Smooth muscle cell (in vitro differentiated cells): ENCODE measurements at regions not wholly inside any gene's neighbourhood (a gene's known extent, or its start where the extent isn't known, plus 50 kb on each side); places are given as distances from the start of the nearest gene placed in this dataset.

Source experiments
- DNase-seq: peaks from one replicate; lab custom pipeline; 2025; ENCODE audit not compliant: unreplicated experiment; lab: John Stamatoyannopoulos, UW
- H2AFZ ChIP-seq: fragments of 200-600 bp; sonication (generic); 2 replicates; pipeline ENCODE4 v1.6.0; 2016; ENCODE audit warnings: antibody characterized with exemption, low read depth, mild to moderate bottlenecking
- H3F3A ChIP-seq: fragments of 200-600 bp; sonication (generic); 2 replicates; pipeline ENCODE4 v1.6.0; 2017; ENCODE audit warnings: antibody characterized with exemption, low read depth
- H3K27ac ChIP-seq: fragments of 200-600 bp; sonication (generic); 2 replicates; pipeline ENCODE4 v1.5.1; 2016; ENCODE audit warnings: low read depth, mild to moderate bottlenecking
- H3K27me3 ChIP-seq: fragments of 200-600 bp; sonication (generic); 2 replicates; pipeline ENCODE4 v1.6.1; 2016; ENCODE audit warnings: low read depth, mild to moderate bottlenecking
- H3K36me3 ChIP-seq: fragments of 200-600 bp; sonication (generic); 2 replicates; pipeline ENCODE4 v1.5.1; 2016; ENCODE audit warnings: low read depth
- H3K4me1 ChIP-seq: fragments of 200-600 bp; sonication (generic); 2 replicates; pipeline ENCODE4 v1.5.1; 2016; ENCODE audit warnings: low read depth
- H3K4me2 ChIP-seq: fragments of 200-600 bp; sonication (generic); 2 replicates; pipeline ENCODE4 v1.6.0; 2016; ENCODE audit warnings: mild to moderate bottlenecking
- H3K4me3 ChIP-seq: fragments of 200-600 bp; sonication (generic); 2 replicates; pipeline ENCODE4 v1.5.1; 2016; ENCODE audit warnings: mild to moderate bottlenecking
- H3K79me2 ChIP-seq: fragments of 200-600 bp; sonication (generic); 2 replicates; pipeline ENCODE4 v1.6.0; 2016; ENCODE audit warnings: low read depth, mild to moderate bottlenecking
- H3K9ac ChIP-seq: fragments of 200-600 bp; sonication (generic); 2 replicates; pipeline ENCODE4 v1.6.0; 2016; ENCODE audit warnings: low read depth
- H3K9me3 ChIP-seq: fragments of 200-600 bp; sonication (generic); replicated peaks from 2 replicates; pipeline ENCODE4 v1.5.1; 2016; ENCODE audit warnings: low read depth
- H4K20me1 ChIP-seq: fragments of 200-600 bp; sonication (generic); 2 replicates; pipeline ENCODE4 v1.6.0; 2016; ENCODE audit warnings: low read depth
- WGBS: methylation state at CpG from one replicate; pipeline ENCODE4 v1.1.7; 2016; ENCODE audit warnings: low lambda C conversion rate; 5-methylcytosine and 5-hydroxymethylcytosine counted together
- TF ChIP-seq, protein P1 (sequence below): fragments of 200-600 bp; sonication (generic); IDR thresholded peaks from 2 replicates; pipeline ENCODE4 v1.5.1; 2017; ENCODE audit warnings: borderline replicate concordance, mild to moderate bottlenecking, antibody characterized with exemption; ENCODE audit not compliant: insufficient read depth, poor library complexity, severe bottlenecking

DNA sequence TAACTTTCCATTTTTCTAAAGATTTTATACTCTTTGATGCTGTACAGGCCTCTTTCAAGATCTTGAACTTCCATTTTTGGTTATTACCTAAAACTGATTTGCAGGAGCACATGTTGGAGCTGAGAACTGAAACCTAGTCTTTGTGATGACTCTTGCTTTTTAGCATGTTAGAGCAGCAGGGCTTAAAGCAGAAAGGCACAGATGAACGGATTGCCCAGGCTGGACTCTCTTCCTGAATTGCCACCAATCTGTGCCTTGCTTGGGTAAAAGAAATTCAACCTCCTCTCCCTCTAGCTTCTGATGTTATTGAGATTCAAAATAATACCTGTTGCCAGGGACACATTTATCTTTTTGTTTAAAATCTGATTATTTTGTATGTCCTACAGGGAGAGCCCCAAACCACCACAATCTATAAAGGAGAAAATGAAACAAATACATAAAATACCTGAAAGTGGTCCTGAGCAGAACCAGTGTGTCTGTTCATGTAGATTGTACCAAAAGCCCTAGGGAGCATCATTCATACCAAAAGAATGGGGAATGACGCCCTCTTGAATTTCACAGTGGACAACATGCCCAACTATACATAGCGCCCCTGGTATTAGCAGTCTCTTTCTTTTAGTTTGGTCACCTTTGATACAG lies 277.0 kb upstream of the MAP2 start:
- no peaks in the 10 kb centered on the region for H3K27me3 ChIP-seq
- H3K4me3 ChIP-seq: no peak overlapping the region
- H3K4me2 ChIP-seq: no peak overlapping the region
- H2AFZ ChIP-seq: no peak overlapping the region
- H4K20me1 ChIP-seq: no peaks in the 10 kb centered on the region
- H3K9me3 ChIP-seq: no peaks in the 10 kb centered on the region
- H3K27ac ChIP-seq: no peak overlapping the region
- H3K36me3 ChIP-seq: no peaks in the 10 kb centered on the region
- WGBS: 89% methylated on average over 3 of the region's 3 CpGs
- H3K4me1 ChIP-seq: no peaks in the 10 kb centered on the region
- no peaks in the 10 kb centered on the region for H3K79me2 ChIP-seq
- H3K9ac ChIP-seq: no peak overlapping the region
- DNase-seq: no peak
- H3F3A ChIP-seq: no peaks in the 10 kb centered on the region
- TF ChIP-seq, protein P1, sequence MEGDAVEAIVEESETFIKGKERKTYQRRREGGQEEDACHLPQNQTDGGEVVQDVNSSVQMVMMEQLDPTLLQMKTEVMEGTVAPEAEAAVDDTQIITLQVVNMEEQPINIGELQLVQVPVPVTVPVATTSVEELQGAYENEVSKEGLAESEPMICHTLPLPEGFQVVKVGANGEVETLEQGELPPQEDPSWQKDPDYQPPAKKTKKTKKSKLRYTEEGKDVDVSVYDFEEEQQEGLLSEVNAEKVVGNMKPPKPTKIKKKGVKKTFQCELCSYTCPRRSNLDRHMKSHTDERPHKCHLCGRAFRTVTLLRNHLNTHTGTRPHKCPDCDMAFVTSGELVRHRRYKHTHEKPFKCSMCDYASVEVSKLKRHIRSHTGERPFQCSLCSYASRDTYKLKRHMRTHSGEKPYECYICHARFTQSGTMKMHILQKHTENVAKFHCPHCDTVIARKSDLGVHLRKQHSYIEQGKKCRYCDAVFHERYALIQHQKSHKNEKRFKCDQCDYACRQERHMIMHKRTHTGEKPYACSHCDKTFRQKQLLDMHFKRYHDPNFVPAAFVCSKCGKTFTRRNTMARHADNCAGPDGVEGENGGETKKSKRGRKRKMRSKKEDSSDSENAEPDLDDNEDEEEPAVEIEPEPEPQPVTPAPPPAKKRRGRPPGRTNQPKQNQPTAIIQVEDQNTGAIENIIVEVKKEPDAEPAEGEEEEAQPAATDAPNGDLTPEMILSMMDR: no peak

- TF ChIP-seq, protein P1: no peak
- Histone ChIP-seq H3K27ac (no peak overlapping the region), H4K20me1 (no peaks in the 10 kb centered on the region), H3K4me1 (no peaks in the 10 kb centered on the region), H3K9me3 (no peaks in the 10 kb centered on the region), H3K4me3 (no peak overlapping the region), H3K4me2 (no peak overlapping the region), H3K79me2 (no peaks in the 10 kb centered on the region), H3F3A (no peaks in the 10 kb centered on the region), H3K27me3 (no peaks in the 10 kb centered on the region), H3K9ac (no peak overlapping the region), H2AFZ (no peak overlapping the region), H3K36me3 (no peaks in the 10 kb centered on the region)
- no peak for DNase-seq
Measured at GRCh38 chr2:209147981-209148380, 275.9 kb upstream of the MAP2 start.

DNA sequence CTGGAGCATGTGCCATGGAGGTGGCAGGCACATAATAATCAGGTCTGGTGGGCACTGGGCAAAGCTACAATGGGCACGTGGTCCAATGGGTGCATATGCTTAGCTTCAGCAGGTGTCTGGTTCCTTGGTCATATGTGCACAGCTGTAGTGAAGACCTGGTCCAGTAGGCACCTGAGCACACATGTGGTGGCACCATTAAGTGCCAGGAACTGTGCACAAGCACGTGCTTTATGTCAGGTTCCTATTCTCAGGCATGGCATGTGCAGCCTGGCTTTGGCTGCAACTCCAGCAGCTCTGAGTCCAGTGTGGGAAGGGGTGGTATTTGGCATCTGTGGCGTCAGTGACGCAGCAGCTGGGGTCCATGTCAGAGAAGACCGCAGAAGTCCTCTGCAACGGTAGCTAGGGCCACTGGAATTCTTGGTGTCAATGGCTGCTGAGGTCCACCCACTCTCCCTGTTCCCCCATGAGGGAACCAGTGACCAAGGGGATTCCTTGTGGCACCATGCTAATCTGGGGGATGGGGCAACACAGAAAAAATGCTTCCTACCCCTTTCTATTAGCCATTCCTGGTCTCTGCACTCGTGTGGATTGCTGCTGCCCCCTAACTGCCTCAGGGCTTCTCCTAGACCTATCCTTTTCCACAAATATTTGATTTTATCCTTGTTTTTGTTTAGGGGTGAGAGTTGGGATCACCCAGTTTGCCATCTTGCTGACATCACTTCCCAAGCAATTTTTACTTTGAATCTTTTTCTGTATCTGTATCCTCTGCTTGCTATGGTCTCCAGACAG lies 262.9 kb upstream of the MAP2 start:
- no peaks in the 10 kb centered on the region for H3K79me2 ChIP-seq
- H3K36me3 ChIP-seq: no peaks in the 10 kb centered on the region
- H3K4me1 ChIP-seq: no peaks in the 10 kb centered on the region
- no peaks in the 10 kb centered on the region for H3K27me3 ChIP-seq
- 89% methylated on average over 7 of the region's 7 CpGs for WGBS
- no peaks in the 10 kb centered on the region for H3F3A ChIP-seq
- H2AFZ ChIP-seq: no peak overlapping the region
- H4K20me1 ChIP-seq: no peaks in the 10 kb centered on the region
- no peak overlapping the region for H3K4me2 ChIP-seq
- H3K9ac ChIP-seq: no peak overlapping the region
- no peak overlapping the region for H3K27ac ChIP-seq
- TF ChIP-seq, protein P1: no peak
- no peak overlapping the region for H3K4me3 ChIP-seq
- no peaks in the 10 kb centered on the region for H3K9me3 ChIP-seq
- DNase-seq: no peak
